Lower leg skin (tissue), 4 donors: ENCODE measurements at regions not wholly inside any gene's neighbourhood (a gene's known extent, or its start where the extent isn't known, plus 50 kb on each side); places are given as distances from the start of the nearest gene placed in this dataset.

ENCODE experiments used
- DNase-seq, 2 donors: peaks; one replicate each; pipeline ENCODE4 v3.0.0-alpha.2; 2019; ENCODE audit warnings: low spot score in 2 of 2
- H3K4me3 ChIP-seq: fragments of 200-600 bp; sonication (generic); 2 replicates; pipeline ENCODE4 v1.5.1; 2017; ENCODE audit warnings: mild to moderate bottlenecking, low read depth; ENCODE audit not compliant: poor library complexity, severe bottlenecking
- CTCF ChIP-seq, 3 donors: fragments of 450-650 bp; IDR thresholded peaks; one replicate each; pipeline ENCODE4 v1.5.1; 2016; ENCODE audit warnings: antibody characterized with exemption in 3 of 3, mild to moderate bottlenecking in 3 of 3, moderate library complexity in 2 of 3
- POLR2A ChIP-seq, 2 donors: fragments of 450-650 bp; IDR thresholded peaks; one replicate each; pipeline ENCODE4 v1.6.1; 2016 to 2017; ENCODE audit warnings: antibody characterized with exemption in 2 of 2, mild to moderate bottlenecking in 1 of 2, moderate library complexity in 1 of 2
- WGBS, 2 donors: methylation state at CpG; one replicate each; pipeline ENCODE4 v1.1.5; 2018; 5-methylcytosine and 5-hydroxymethylcytosine counted together
- intact Hi-C: fragments of 100-400 bp; cut with DNase I; formaldehyde crosslinking; loops from one replicate; pipeline ENCODE4 v1.15.0; 2023; ENCODE audit warnings: low total_unique reads

GRCh38 chr9:13332571-13332970 lies 53.1 kb upstream of the MPDZ start:
- WGBS, 2 donors: 67 to 68% methylated on average over 2 of the region's 2 CpGs
- TF ChIP-seq POLR2A (IDR thresholded peaks at IDR 0.05): no peak
- no peak for TF ChIP-seq CTCF (IDR thresholded peaks at IDR 0.05)
- H3K4me3 ChIP-seq: no peak overlapping the region
- no peak for DNase-seq
- intact Hi-C loops: no loop called here

DNA sequence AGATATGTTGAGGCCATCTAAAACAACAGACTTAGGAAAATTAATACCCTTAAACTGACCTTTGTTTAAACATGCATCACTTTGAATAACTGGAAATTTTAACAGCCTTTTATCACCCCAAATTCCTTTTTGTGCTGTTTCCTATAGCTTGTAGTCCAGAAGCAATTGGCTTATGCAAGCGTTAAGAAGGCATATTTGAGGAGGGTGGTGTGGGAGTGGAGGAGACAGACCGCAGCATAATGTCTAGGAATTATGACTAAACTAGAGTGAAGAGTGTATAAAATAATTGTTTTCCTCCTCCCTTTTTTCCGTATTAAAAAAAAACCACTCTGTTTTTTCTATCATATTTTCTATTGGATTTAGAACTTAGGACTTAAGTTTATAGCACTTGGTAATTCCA lies 51.8 kb upstream of the MPDZ start:
- intact Hi-C loops: no loop called here
- DNase-seq: no peak
- WGBS, 2 donors: 91 to 92% methylated on average over 3 of the region's 3 CpGs
- TF ChIP-seq POLR2A (IDR thresholded peaks at IDR 0.05): no peak
- no peak for TF ChIP-seq CTCF (IDR thresholded peaks at IDR 0.05)
- no peak overlapping the region for H3K4me3 ChIP-seq

DNA sequence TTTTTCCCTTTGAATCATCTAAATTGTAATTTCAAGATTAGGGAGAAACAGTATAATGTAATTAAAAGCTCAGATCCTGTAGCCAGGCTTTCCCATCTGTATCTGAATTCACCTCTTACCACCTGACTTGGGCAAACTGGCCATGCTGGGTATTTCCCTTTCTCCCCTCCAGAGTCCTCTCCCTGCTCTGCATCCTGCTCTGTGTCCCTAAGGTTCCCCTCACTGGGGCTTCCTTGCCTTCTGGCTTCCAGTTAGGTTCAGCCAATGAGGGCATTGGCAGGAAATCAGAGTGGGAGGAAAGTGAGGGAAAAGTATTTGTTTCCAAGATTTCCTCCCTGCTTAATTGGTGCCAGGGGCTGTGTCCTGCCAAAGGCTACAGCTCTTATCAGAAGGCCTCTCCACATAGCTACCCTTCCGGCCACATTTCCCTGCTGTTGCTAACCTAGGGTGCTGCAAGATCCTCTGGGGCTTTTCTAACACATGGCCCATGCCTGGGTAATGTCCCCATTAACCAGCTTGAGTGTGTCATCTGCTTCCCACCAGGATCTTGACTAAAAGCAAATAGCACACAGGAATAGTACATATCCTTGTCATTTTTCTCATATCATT lies 51.0 kb upstream of the MPDZ start:
- 71 to 73% methylated on average over 1 of the region's 1 CpG for WGBS, 2 donors
- H3K4me3 ChIP-seq: no peak overlapping the region
- no peak for TF ChIP-seq POLR2A (IDR thresholded peaks at IDR 0.05)
- TF ChIP-seq CTCF (IDR thresholded peaks at IDR 0.05): no peak
- intact Hi-C loops: no loop called here
- no peak for DNase-seq
